IPS DF 6.9 (cell line): ENCODE measurements at regions not wholly inside any gene's neighbourhood (a gene's known extent, or its start where the extent isn't known, plus 50 kb on each side); places are given as distances from the start of the nearest gene placed in this dataset.

Source experiments
- DNase-seq: peaks from one replicate; pipeline ENCODE4 v3.0.0-alpha.2; 2013; ENCODE audit warnings: low read depth, low spot score
- H3K27ac ChIP-seq: one replicate; pipeline ENCODE4 v1.5.1; 2013; ENCODE audit warnings: low read length, control low read depth
- H3K27me3 ChIP-seq: 2 replicates; pipeline ENCODE4 v1.6.1; 2013; ENCODE audit warnings: mild to moderate bottlenecking, low read length; ENCODE audit not compliant: control insufficient read depth, insufficient read depth
- H3K36me3 ChIP-seq: 2 replicates; pipeline ENCODE4 v1.6.1; 2013; ENCODE audit warnings: low read length; ENCODE audit not compliant: control insufficient read depth, insufficient read depth
- H3K4me1 ChIP-seq: 2 replicates; pipeline ENCODE4 v1.6.1; 2013; ENCODE audit warnings: low read length; ENCODE audit not compliant: control insufficient read depth, insufficient read depth
- H3K4me3 ChIP-seq: 2 replicates; pipeline ENCODE4 v1.5.1; 2013; ENCODE audit warnings: mild to moderate bottlenecking, low read length
- H3K9me3 ChIP-seq: 2 replicates; pipeline ENCODE4 v1.6.1; 2013; ENCODE audit warnings: low read length, inconsistent platforms; ENCODE audit not compliant: control insufficient read depth, insufficient read depth
- WGBS: extraction: QIAGEN DNeasy Blood & Tissue Kit; methylation state at CpG from one replicate; pipeline ENCODE4 v1.1.7; 2013; ENCODE audit warnings: mixed read lengths, missing lambda C conversion rate; ENCODE audit not compliant: insufficient read length, insufficient coverage; 5-methylcytosine and 5-hydroxymethylcytosine counted together

- Histone ChIP-seq H3K4me3 (no peak overlapping the region), H3K27ac (no peak overlapping the region), H3K9me3 (no peaks in the 10 kb centered on the region), H3K4me1 (no peaks in the 10 kb centered on the region), H3K27me3 (no peaks in the 10 kb centered on the region), H3K36me3 (no peaks in the 10 kb centered on the region)
- no peak for DNase-seq
- no CpG with 5 or more reads among the region's 1 CpG for WGBS
Observed at GRCh38 chr6:9089724-9090123, 654.4 kb upstream of the SLC35B3 start.

GRCh38 chr6:9087470-9087869, 652.1 kb upstream of the SLC35B3 start:
- no peak for DNase-seq
- H3K36me3 ChIP-seq = no peaks in the 10 kb centered on the region
- no peaks in the 10 kb centered on the region for H3K4me1 ChIP-seq
- H3K4me3 ChIP-seq = no peak overlapping the region
- no peaks in the 10 kb centered on the region for H3K9me3 ChIP-seq
- H3K27me3 ChIP-seq = no peaks in the 10 kb centered on the region
- WGBS = no CpG with 5 or more reads among the region's 5 CpGs
- no peak overlapping the region for H3K27ac ChIP-seq

- DNase-seq = no peak
- Histone ChIP-seq H3K27ac (no peak overlapping the region), H3K9me3 (no peaks in the 10 kb centered on the region), H3K4me1 (no peaks in the 10 kb centered on the region), H3K27me3 (no peaks in the 10 kb centered on the region), H3K4me3 (no peak overlapping the region), H3K36me3 (no peaks in the 10 kb centered on the region)
- no CpG with 5 or more reads among the region's 4 CpGs for WGBS
Observed at GRCh38 chr6:9086331-9086730, 651.0 kb upstream of the SLC35B3 start.

GRCh38 chr6:9085709-9086070, 650.3 kb upstream of the SLC35B3 start:
- Histone ChIP-seq H3K27ac (no peak overlapping the region), H3K9me3 (no peaks in the 10 kb centered on the region), H3K4me1 (no peaks in the 10 kb centered on the region), H3K4me3 (no peak overlapping the region), H3K27me3 (no peaks in the 10 kb centered on the region), H3K36me3 (no peaks in the 10 kb centered on the region)
- no CpG with 5 or more reads among the region's 1 CpG for WGBS
- no peak for DNase-seq

GRCh38 chr6:9085054-9085708, 649.8 kb upstream of the SLC35B3 start:
- Histone ChIP-seq H3K4me3 (no peak overlapping the region), H3K27ac (no peak overlapping the region), H3K9me3 (no peaks in the 10 kb centered on the region), H3K4me1 (no peaks in the 10 kb centered on the region), H3K36me3 (no peaks in the 10 kb centered on the region), H3K27me3 (no peaks in the 10 kb centered on the region)
- DNase-seq = no peak
- no CpG with 5 or more reads among the region's 3 CpGs for WGBS

GRCh38 chr6:9083108-9083507, 647.8 kb upstream of the SLC35B3 start:
- WGBS = no CpG with 5 or more reads among the region's 2 CpGs
- H3K4me1 ChIP-seq = no peaks in the 10 kb centered on the region
- DNase-seq = no peak
- H3K27me3 ChIP-seq = no peaks in the 10 kb centered on the region
- H3K27ac ChIP-seq = no peak overlapping the region
- H3K9me3 ChIP-seq = no peaks in the 10 kb centered on the region
- H3K36me3 ChIP-seq = no peaks in the 10 kb centered on the region
- no peak overlapping the region for H3K4me3 ChIP-seq

GRCh38 chr6:9066726-9067125, 631.4 kb upstream of the SLC35B3 start:
- no peak overlapping the region for H3K4me3 ChIP-seq
- no peak overlapping the region for H3K27ac ChIP-seq
- no CpG with 5 or more reads among the region's 3 CpGs for WGBS
- DNase-seq = no peak
- H3K27me3 ChIP-seq = no peaks in the 10 kb centered on the region
- no peaks in the 10 kb centered on the region for H3K4me1 ChIP-seq
- no peaks in the 10 kb centered on the region for H3K36me3 ChIP-seq
- no peaks in the 10 kb centered on the region for H3K9me3 ChIP-seq

GRCh38 chr6:9064156-9064555, 628.8 kb upstream of the SLC35B3 start:
- H3K4me1 ChIP-seq = no peaks in the 10 kb centered on the region
- H3K27me3 ChIP-seq = no peaks in the 10 kb centered on the region
- H3K9me3 ChIP-seq = no peaks in the 10 kb centered on the region
- H3K36me3 ChIP-seq = no peaks in the 10 kb centered on the region
- H3K27ac ChIP-seq = no peak overlapping the region
- no peak overlapping the region for H3K4me3 ChIP-seq
- DNase-seq = no peak
- WGBS = no CpG with 5 or more reads among the region's 1 CpG

- no peak overlapping the region for H3K27ac ChIP-seq
- no peak overlapping the region for H3K4me3 ChIP-seq
- H3K4me1 ChIP-seq = no peaks in the 10 kb centered on the region
- no peak for DNase-seq
- no peaks in the 10 kb centered on the region for H3K9me3 ChIP-seq
- no CpG with 5 or more reads among the region's 2 CpGs for WGBS
- H3K36me3 ChIP-seq = no peaks in the 10 kb centered on the region
- H3K27me3 ChIP-seq = no peaks in the 10 kb centered on the region
Observed at GRCh38 chr6:9062596-9062995, 627.3 kb upstream of the SLC35B3 start.

GRCh38 chr6:9057937-9058336, 622.6 kb upstream of the SLC35B3 start:
- H3K27me3 ChIP-seq = no peaks in the 10 kb centered on the region
- no peaks in the 10 kb centered on the region for H3K9me3 ChIP-seq
- H3K27ac ChIP-seq = no peak overlapping the region
- no peaks in the 10 kb centered on the region for H3K36me3 ChIP-seq
- H3K4me3 ChIP-seq = no peak overlapping the region
- no peaks in the 10 kb centered on the region for H3K4me1 ChIP-seq
- DNase-seq = no peak
- WGBS = no CpG with 5 or more reads among the region's 2 CpGs

GRCh38 chr6:9056556-9056955, 621.2 kb upstream of the SLC35B3 start:
- Histone ChIP-seq H3K4me3 (no peak overlapping the region), H3K9me3 (no peaks in the 10 kb centered on the region), H3K4me1 (no peaks in the 10 kb centered on the region), H3K27me3 (no peaks in the 10 kb centered on the region), H3K27ac (no peak overlapping the region), H3K36me3 (no peaks in the 10 kb centered on the region)
- WGBS = no CpG with 5 or more reads among the region's 2 CpGs
- DNase-seq = no peak
